Subcutaneous abdominal adipose tissue (tissue), 5 donors: ENCODE measurements at regions not wholly inside any gene's neighbourhood (a gene's known extent, or its start where the extent isn't known, plus 50 kb on each side); places are given as distances from the start of the nearest gene placed in this dataset.
"Not testable (repeated sequence)": the region's sequence is repeated elsewhere in the genome, so short reads cannot be mapped to it uniquely, and the experiment has no call there.

Experiments
- H3K27ac ChIP-seq: one replicate; pipeline ENCODE4 v1.7.0; 2013; ENCODE audit warnings: low read depth, mild to moderate bottlenecking, inconsistent platforms, low read length, moderate library complexity
- H3K27me3 ChIP-seq, 5 donors: one replicate each; pipeline ENCODE4 v1.7.0; 2013; ENCODE audit warnings: low read length in 5 of 5, inconsistent platforms in 1 of 5; ENCODE audit not compliant: control insufficient read depth in 5 of 5, insufficient read depth in 4 of 5
- H3K36me3 ChIP-seq, 5 donors: one replicate each; pipeline ENCODE4 v1.7.0; 2013; ENCODE audit warnings: low read length in 5 of 5; ENCODE audit not compliant: control insufficient read depth in 5 of 5, insufficient read depth in 5 of 5
- H3K4me1 ChIP-seq, 5 donors: one replicate each; pipeline ENCODE4 v1.7.0; 2013; ENCODE audit warnings: low read length in 5 of 5, mild to moderate bottlenecking in 3 of 5, moderate library complexity in 1 of 5; ENCODE audit not compliant: control insufficient read depth in 5 of 5, insufficient read depth in 5 of 5
- H3K4me3 ChIP-seq, 5 donors: one replicate each; pipeline ENCODE4 v1.7.0; 2013; ENCODE audit warnings: low read length in 5 of 5, low read depth in 1 of 5
- H3K9ac ChIP-seq, 5 donors: one replicate each; pipeline ENCODE4 v1.7.0; 2013; ENCODE audit warnings: low read length in 5 of 5, mild to moderate bottlenecking in 4 of 5, moderate library complexity in 3 of 5
- H3K9me3 ChIP-seq, 5 donors: one replicate each; pipeline ENCODE4 v1.7.0; 2013; ENCODE audit warnings: low read length in 5 of 5; ENCODE audit not compliant: control insufficient read depth in 5 of 5
- donor health status: healthy.
- donor health status: healthy.
- donor health status: healthy.
- donor health status: healthy.
- donor health status: healthy.

DNA sequence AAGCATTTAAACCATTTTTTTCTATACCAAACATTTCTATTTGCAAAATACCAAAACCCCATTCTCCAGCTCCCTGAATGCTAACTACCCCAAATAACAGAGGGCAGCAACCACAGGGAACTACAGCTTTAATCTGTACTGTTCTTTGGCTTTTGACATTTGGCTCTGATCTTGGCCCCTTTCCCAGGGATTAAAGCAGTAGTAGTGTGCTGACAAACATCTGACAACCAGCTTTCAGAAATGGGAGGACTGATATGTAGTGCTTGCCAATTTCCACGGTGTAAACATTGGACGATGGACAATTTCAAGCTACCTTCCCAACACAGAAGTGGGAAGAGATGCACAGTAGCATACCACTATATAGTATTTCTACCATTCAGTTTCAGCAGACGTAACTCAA, 88.4 kb upstream of the TEAD1 start:
- H3K36me3 ChIP-seq = no peaks in the 10 kb centered on the region
- H3K4me1 ChIP-seq = peaks cover 3 to 22% (median 6%) of the 10 kb centered on the region in 5 donors
- no peaks in the 10 kb centered on the region for H3K9me3 ChIP-seq
- no peaks in the 10 kb centered on the region for H3K27me3 ChIP-seq
- H3K27ac ChIP-seq = no peak overlapping the region
- H3K4me3 ChIP-seq = no peak overlapping the region
- H3K9ac ChIP-seq = no peak overlapping the region

DNA sequence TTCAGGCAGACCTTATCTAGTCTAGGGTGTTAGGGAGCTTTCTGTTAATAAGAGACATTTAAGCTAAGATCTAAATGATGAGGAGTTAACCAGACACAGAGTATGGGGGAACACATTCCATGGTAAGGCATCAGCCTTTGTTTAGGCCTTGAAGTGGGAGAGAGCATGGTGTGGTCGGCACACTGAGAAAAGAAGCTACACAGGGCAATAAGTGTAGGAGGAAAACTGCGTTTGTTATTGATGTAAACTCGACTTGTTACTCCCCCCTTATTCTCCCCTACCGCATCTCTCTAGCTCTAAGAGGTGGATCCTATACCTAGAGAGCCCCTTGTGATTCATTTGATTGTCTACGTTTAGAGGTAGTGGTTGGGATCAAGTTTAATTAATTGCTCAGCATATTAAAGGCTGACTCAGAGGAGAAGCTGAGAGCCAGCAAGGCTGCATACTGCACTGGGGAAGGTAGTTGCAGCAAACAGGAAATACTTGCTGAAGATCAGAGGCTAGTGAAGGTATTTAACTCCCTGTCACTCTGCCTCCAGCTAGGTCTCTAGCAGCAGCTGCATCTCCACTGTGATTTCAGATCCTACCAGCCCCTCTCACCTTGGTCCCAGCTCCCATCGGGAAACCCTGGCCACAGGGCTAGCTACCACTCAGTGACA, 86.8 kb upstream of the TEAD1 start:
- Histone ChIP-seq H3K9ac (no peak overlapping the region), H3K4me3 (no peak overlapping the region), H3K27ac (no peak overlapping the region), H3K27me3 (no peaks in the 10 kb centered on the region), H3K9me3 (no peaks in the 10 kb centered on the region), H3K36me3 (no peaks in the 10 kb centered on the region), H3K4me1 (peaks cover 3 to 22% (median 6%) of the 10 kb centered on the region in 5 donors)

DNA sequence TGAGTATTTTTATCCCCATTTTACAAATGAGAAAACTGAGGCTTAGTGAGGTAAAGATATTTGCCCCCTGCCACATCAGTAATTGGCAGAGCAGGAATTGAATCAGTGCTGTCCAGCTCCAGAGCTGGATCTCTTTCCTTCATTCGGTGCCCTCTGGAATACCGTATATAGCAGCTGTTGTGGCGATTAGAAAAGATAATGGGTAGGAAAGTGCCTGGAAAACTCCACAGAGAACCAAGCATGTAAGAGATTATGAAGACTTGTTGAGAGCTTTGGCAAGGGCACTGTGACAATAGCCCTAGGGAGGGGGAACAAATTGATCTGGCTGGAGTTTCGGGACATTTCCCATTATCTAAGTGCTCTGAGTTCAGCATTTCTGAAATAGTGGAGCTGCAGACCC, 82.5 kb upstream of the TEAD1 start:
- no peaks in the 10 kb centered on the region for H3K9me3 ChIP-seq
- H3K9ac ChIP-seq = no peak overlapping the region
- no peak overlapping the region for H3K27ac ChIP-seq
- H3K36me3 ChIP-seq = no peaks in the 10 kb centered on the region
- H3K4me3 ChIP-seq = no peak overlapping the region
- H3K27me3 ChIP-seq = no peaks in the 10 kb centered on the region
- peaks cover 0 to 9% (median 0%) of the 10 kb centered on the region in 5 donors for H3K4me1 ChIP-seq

DNA sequence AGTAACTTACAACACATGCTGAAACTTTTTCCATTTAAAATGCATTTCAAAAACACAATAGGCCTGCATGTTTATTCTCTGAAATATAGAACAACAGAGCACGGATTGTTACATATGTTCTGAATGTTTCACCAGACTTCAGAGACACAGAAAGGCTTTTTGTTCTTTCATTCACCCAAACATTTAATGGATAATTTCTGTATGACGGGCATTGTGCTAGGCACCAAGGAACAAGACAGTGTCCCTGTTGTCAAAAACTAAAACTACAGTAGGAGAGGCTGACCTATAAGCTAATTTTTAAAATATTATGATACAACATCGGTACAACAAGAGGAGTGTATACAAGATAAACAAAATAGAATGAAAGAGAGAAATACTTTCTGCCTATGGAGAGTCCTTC, 81.9 kb upstream of the TEAD1 start:
- Histone ChIP-seq H3K27ac (no peak overlapping the region), H3K9ac (no peak overlapping the region), H3K4me1 (peaks cover 0 to 6% (median 0%) of the 10 kb centered on the region in 5 donors), H3K36me3 (no peaks in the 10 kb centered on the region), H3K27me3 (no peaks in the 10 kb centered on the region), H3K9me3 (no peaks in the 10 kb centered on the region), H3K4me3 (no peak overlapping the region)

DNA sequence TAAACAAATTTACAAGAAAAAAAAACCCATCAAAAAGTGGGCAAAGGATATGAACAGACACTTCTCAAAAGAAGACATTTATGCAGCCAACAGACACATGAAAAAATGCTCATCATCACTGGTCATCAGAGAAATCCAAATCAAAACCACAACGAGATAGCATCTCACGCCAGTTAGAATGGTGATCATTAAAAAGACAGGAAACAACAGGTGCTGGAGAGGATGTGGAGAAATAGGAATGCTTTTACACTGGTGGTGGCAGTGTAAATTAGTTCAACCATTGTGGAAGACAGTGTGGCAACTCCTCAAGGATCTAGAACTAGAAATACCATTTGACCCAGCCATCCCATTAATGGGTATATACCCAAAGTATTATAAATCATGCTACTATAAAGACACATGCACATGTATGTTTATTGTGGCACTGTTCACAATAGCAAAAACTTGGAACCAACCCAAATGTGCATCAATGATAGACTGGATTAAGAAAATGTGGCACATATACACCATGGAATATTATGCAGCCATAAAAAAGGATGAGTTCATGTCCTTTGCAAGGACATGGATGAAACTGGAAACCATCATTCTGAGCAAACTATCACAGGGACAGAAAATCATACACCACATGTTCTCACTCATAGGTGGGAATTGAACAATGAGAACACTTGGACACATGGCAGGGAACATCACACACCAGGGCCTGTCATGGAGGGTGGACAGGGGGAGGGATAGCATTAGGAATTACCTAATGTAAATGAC, 79.0 kb upstream of the TEAD1 start:
- not testable (repeated sequence) for H3K36me3 ChIP-seq, H3K27me3 ChIP-seq, H3K4me3 ChIP-seq, H3K9ac ChIP-seq, H3K9me3 ChIP-seq, H3K27ac ChIP-seq, H3K4me1 ChIP-seq

DNA sequence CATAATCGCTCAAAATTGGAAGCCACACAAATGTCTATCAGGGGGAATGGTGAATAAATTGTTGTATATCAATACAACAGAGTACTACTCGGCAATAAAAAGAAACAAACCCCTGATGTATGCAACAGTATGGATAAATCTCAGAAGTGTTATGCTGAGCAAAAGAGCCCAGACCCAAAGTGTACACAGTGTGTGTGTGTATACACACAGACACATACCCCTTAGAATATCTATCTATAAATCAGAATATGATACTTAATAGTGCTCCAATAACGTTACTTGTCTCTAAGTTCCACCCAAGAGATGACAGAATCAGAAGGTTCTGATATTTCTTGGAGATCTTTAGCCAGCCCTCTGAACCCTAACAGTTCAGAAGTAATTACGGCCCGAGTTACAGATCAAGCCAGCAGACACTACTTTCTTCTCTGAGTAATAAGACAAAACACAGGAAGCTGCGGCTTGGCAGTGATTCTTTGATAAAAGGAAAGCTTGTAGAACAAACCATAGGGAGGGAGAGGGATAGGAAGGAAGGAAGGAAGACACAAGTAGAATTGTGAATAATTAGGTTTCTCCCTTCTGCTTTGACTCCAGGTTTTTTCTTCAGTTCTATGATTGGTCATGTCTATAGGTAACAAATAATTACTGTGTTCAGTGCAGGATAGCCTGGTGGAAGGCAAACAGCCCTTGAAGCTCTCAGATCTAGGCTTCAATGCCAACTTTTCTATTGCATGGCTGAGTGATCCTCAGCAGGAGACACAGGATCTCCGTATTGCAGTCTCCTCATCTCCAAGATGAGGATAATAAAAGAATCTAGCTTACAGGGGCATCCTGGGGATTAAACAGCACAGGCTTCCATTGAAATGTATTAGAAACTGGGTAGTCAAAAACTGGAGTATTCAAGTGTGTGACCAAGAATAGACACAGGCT, 75.6 kb upstream of the TEAD1 start:
- no peaks in the 10 kb centered on the region for H3K9me3 ChIP-seq
- H3K27ac ChIP-seq = no peak overlapping the region

DNA sequence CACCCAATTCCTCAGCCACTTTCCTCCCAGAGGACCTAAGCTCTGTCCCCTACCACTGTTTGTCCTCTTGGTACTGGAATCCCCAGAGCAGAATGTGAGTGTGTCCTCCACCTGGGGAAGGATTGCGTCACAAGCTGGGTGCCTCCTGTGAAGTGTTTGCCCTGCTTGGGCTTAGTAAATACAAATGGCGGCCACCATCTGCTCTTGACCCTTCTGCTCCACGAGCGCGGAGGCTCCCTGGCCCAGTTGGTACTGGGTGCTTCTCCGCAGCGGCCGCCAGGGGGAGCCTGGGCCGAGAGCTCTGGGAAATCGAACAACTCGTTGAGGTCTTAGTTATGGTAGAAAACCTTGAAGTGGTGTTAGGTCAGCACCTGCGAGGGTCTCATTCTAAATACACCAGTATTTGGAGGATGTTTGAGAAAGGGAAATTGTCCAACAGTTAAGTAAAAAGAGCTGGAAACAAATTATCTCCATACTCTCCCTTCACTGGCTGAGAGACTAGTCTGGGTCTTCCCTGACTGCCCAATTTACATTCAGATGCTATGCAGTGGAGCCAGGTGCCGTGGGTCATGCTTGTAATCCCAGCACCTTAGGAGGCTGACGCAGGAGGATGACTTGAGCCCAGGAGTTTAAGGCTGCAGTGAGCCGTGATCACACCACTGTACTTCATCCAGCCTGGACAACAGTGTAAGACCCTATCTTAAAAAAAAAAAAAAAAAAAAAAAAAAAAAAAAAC, 74.6 kb upstream of the TEAD1 start:
- H3K4me1 ChIP-seq = peaks cover 0 to 21% (median 8%) of the 10 kb centered on the region in 5 donors
- H3K4me3 ChIP-seq = no peak overlapping the region
- H3K9me3 ChIP-seq = no peaks in the 10 kb centered on the region
- no peaks in the 10 kb centered on the region for H3K36me3 ChIP-seq
- no peaks in the 10 kb centered on the region for H3K27me3 ChIP-seq
- H3K9ac ChIP-seq = no peak overlapping the region
- no peak overlapping the region for H3K27ac ChIP-seq

More for the DNA sequence above, 75.6 kb upstream of the TEAD1 start:
- H3K4me1 ChIP-seq = peaks cover 0 to 19% (median 8%) of the 10 kb centered on the region in 5 donors
- no peak overlapping the region for H3K9ac ChIP-seq
- no peaks in the 10 kb centered on the region for H3K36me3 ChIP-seq
- H3K4me3 ChIP-seq = no peak overlapping the region
- H3K27me3 ChIP-seq = no peaks in the 10 kb centered on the region

DNA sequence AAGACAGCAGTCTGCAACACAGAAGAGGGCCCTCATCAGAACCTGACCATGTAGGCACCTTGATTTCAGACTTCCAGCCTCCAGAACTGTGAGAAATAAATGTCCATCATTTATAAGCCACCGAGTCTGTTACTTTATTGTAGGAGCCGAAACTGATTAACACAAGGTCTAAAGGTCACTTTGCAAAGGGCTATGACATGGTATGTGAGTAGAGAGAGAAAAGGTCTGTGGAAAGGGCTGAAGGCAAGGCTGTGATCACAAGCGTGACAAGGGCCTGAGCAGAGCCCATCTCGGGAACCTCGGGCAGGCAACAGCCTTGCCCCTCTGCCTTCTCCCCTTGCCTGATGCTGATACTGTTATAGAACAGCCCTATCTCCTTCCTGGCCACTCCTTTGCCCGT, 73.4 kb upstream of the TEAD1 start:
- Histone ChIP-seq H3K4me3 (no peak overlapping the region), H3K9ac (no peak overlapping the region)

DNA sequence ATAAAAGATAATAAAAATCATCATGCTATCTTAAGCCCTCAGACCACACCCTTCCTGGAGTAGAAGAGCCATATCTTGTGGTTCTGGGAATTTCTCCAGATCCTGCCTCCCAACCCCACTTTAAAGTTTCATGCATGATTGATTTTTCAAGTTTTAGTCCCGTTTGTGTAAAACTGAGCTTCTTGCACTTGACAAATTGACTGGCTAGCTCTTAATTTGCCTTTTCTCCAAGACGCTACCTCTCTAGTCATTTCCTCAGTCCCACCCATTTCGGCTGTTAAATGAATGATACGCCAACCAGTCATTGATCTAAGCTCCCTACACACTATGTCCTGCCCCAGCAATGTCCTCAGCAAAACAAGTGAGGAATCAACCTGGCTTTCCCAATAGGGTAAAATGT, 71.8 kb upstream of the TEAD1 start:
- Histone ChIP-seq H3K36me3 (no peaks in the 10 kb centered on the region), H3K4me3 (peak overlapping the region in 1 of 5 donors; percentile 15), H3K4me1 (peaks cover 0 to 21% (median 8%) of the 10 kb centered on the region in 5 donors), H3K27ac (no peak overlapping the region), H3K9ac (no peak overlapping the region), H3K27me3 (no peaks in the 10 kb centered on the region), H3K9me3 (no peaks in the 10 kb centered on the region)

More for the DNA sequence above, 73.4 kb upstream of the TEAD1 start:
- Histone ChIP-seq H3K27ac (no peak overlapping the region), H3K4me1 (peaks cover 0 to 21% (median 8%) of the 10 kb centered on the region in 5 donors), H3K36me3 (no peaks in the 10 kb centered on the region), H3K9me3 (no peaks in the 10 kb centered on the region), H3K27me3 (no peaks in the 10 kb centered on the region)
